ENCODE measurements at regions not wholly inside any gene's neighbourhood (a gene's known extent, or its start where the extent isn't known, plus 50 kb on each side); places are given as distances from the start of the nearest gene placed in this dataset.

DNA sequence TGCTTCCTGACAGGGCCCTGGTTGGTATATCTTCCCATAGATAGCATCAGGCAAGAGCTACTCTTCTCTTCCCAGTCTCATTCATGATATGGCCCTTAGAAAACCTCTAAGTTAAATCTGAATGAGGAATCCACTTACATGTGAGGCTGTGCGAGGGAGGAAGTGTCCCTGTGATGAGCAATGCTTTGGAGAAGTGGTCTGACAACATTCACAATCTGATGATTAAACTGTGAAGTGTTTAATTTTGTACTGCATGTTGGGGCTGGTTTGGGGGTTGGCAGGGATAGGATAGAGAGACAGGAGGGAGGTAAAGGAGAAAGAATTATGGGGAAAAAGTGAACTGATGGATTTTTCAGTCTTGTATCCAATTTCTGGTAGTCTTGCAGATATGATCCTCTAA, 421.2 kb upstream of the DAB1 start:
- H3K4me3 ChIP-seq (ENCODE audit: low read depth, low read length): no peak overlapping the region
- DNase-seq (ENCODE audit: low read depth): no peak
- no peak for TF ChIP-seq CTCF (IDR thresholded peaks at IDR 0.05; ENCODE audit: low read depth, low read length, missing control alignments)

- H3K4me3 ChIP-seq (ENCODE audit: low read depth, low read length): no peak overlapping the region
- no peak for DNase-seq (ENCODE audit: low read depth)
- no peak for TF ChIP-seq CTCF (IDR thresholded peaks at IDR 0.05; ENCODE audit: low read depth, low read length, missing control alignments)
Observed at GRCh38 chr1:57844382-57844980, 420.6 kb upstream of the DAB1 start.

DNA sequence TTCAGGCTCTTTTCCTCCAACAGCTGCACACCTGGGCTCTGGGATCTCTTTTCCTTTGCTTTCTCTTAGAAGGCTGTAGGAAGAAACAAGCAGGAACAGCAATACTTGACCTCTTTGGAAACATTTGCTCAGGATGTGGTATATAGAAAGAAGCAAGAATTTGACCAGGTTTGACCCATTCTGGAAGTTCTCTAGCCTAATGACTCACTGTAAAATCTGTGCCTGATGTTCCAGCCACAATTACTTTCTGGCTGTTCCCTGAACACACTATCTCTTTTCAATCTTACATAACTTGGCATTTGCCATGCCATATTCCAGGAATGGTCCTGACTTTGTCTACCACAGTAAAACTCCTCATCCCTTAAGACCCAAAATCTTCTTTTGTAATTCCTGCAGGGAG, 419.9 kb upstream of the DAB1 start:
- no peak overlapping the region for H3K4me3 ChIP-seq (ENCODE audit: low read depth, low read length)
- TF ChIP-seq CTCF (IDR thresholded peaks at IDR 0.05; ENCODE audit: low read depth, low read length, missing control alignments): no peak
- DNase-seq (ENCODE audit: low read depth): no peak

DNA sequence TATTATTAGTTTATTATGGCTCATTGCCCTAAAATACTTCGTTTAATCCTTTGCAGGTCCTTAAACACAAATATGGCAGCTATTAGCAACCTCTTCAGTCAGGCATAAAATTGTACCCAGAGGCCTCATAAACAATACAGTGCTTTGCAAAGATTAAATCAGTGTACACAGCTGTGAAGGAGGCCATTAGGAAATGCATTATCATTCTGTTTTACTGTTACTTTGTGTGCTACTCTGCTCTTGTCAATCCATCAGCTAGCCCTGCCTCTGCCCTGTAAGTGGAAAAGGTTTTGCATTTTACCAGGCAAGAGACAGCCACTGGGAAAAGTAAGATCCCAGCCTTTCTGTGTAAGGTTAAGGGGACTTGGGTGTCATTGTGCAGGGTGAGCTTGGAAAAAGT, 415.7 kb upstream of the DAB1 start:
- no peak for TF ChIP-seq CTCF (IDR thresholded peaks at IDR 0.05; ENCODE audit: low read depth, low read length, missing control alignments)

GRCh38 chr1:57839067-57839466, 415.2 kb upstream of the DAB1 start:
- no peak overlapping the region for H3K4me3 ChIP-seq (ENCODE audit: low read depth, low read length)
- no peak for TF ChIP-seq CTCF (IDR thresholded peaks at IDR 0.05; ENCODE audit: low read depth, low read length, missing control alignments)
- no peak for DNase-seq (ENCODE audit: low read depth)

More for the DNA sequence above, 415.7 kb upstream of the DAB1 start:
- no peak for DNase-seq (ENCODE audit: low read depth)
- no peak overlapping the region for H3K4me3 ChIP-seq (ENCODE audit: low read depth, low read length)

- TF ChIP-seq CTCF (IDR thresholded peaks at IDR 0.05; ENCODE audit: low read depth, low read length, missing control alignments): no peak
- DNase-seq (ENCODE audit: low read depth): no peak
- no peak overlapping the region for H3K4me3 ChIP-seq (ENCODE audit: low read depth, low read length)
Observed at GRCh38 chr1:57835620-57836019, 411.8 kb upstream of the DAB1 start.

DNA sequence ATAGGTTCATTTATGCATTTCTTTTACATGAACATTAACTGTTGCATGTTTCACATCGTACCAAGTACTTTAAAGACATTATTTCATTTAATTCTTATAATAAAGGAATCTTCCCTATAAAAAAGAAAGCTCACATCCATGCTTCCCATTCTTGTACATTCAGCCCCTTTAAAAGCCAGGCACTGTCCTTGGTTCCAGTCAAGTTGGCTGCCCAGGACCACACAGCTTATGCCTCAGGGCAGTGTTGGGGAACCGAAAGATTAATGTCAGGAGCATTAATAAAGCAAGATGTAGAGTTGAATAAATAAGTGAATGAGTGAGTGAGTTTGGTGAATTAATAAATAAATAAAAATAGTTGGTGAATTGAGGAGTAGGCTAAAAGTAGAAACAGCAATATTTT, 409.4 kb upstream of the DAB1 start:
- no peak overlapping the region for H3K4me3 ChIP-seq (ENCODE audit: low read depth, low read length)
- TF ChIP-seq CTCF (IDR thresholded peaks at IDR 0.05; ENCODE audit: low read depth, low read length, missing control alignments): no peak
- no peak for DNase-seq (ENCODE audit: low read depth)

All from GM12864 (cell line).